Endothelial cell of umbilical vein (primary cell): ENCODE measurements at regions not wholly inside any gene's neighbourhood (a gene's known extent, or its start where the extent isn't known, plus 50 kb on each side); places are given as distances from the start of the nearest gene placed in this dataset.

Experiments used
- BruUV-seq: library from RNA; stranded (reverse); fragments of 400-500 nt; replicated peaks from 2 replicates; lab custom pipeline; 2021; lab: Mats Ljungman, UMichigan
- CTCF ChIA-PET: fragments of 300-600, 350-600 bp; sonication (Branson Sonifier 250); formaldehyde crosslinking; loops from one replicate; lab custom pipeline; 2021; ENCODE audit warnings: antibody characterized with exemption, inconsistent platforms; lab: Charles Lee
- POLR2A ChIA-PET: fragments of 300-600, 350-600 bp; sonication (Branson Sonifier 250); formaldehyde crosslinking; loops from one replicate; lab custom pipeline; 2021; ENCODE audit warnings: antibody characterized with exemption, inconsistent platforms; lab: Charles Lee
- DNase-seq: peaks from one replicate; pipeline ENCODE4 v3.0.0-alpha.2; 2011; ENCODE audit warnings: low read depth, low spot score
- FAIRE-seq: peaks from 2 replicates; lab custom pipeline; 2011; peaks lifted over from hg19 to GRCh38; lab: Jason Lieb, UNC
- H2AFZ ChIP-seq: 2 replicates; pipeline ENCODE4 v1.6.0; 2012; ENCODE audit warnings: low read depth, low read length, control low read depth, inconsistent platforms
- H3K27ac ChIP-seq: 2 replicates; pipeline ENCODE4 v1.5.1; 2011; ENCODE audit warnings: low read depth, mild to moderate bottlenecking, control low read depth, low read length, moderate library complexity; ENCODE audit not compliant: insufficient read depth
- H3K27me3 ChIP-seq, 2 experiments: 2 replicates each; pipeline versions ENCODE4 v1.6.0 to v1.6.1; 2011; ENCODE audit warnings: low read length in 2 of 2, mixed read lengths in 1 of 2; ENCODE audit not compliant: control insufficient read depth in 2 of 2, insufficient read depth in 2 of 2
- H3K36me3 ChIP-seq, 2 experiments: 2 replicates in 1 of 2; 3 replicates in 1 of 2; pipeline ENCODE4 v1.5.1; 2011; ENCODE audit warnings: low read length in 2 of 2, mild to moderate bottlenecking in 1 of 2, moderate library complexity in 1 of 2; ENCODE audit not compliant: control insufficient read depth in 2 of 2, insufficient read depth in 2 of 2; ENCODE audit errors: extremely low read depth in 1 of 2
- H3K4me1 ChIP-seq: 3 replicates; pipeline ENCODE4 v1.5.1; 2011; ENCODE audit warnings: mild to moderate bottlenecking, low read length; ENCODE audit not compliant: control insufficient read depth, insufficient read depth; ENCODE audit errors: extremely low read depth
- H3K4me2 ChIP-seq: 2 replicates; pipeline ENCODE4 v1.6.1; 2011; ENCODE audit warnings: low read length, control low read depth, mixed read lengths; ENCODE audit not compliant: insufficient read depth
- H3K4me3 ChIP-seq, 3 experiments: fragments of 200-600 bp in 1 of 3; sonication (generic), shearing (Covaris generic) in 1 of 3; replicated peaks in 1 of 3; 2 replicates each; pipeline ENCODE4 v1.5.1; 2011 to 2016; ENCODE audit warnings: control low read depth in 3 of 3, low read length in 3 of 3, mild to moderate bottlenecking in 2 of 3, inconsistent platforms in 1 of 3, low read depth in 1 of 3, moderate library complexity in 1 of 3; ENCODE audit not compliant: insufficient read depth in 1 of 3
- H3K79me2 ChIP-seq: 2 replicates; pipeline ENCODE4 v1.6.0; 2012; ENCODE audit warnings: low read length, inconsistent platforms; ENCODE audit not compliant: control insufficient read depth, insufficient read depth
- H3K9ac ChIP-seq: replicated peaks from 2 replicates; pipeline ENCODE3; 2011; ENCODE audit warnings: low read length, control low read depth; ENCODE audit not compliant: insufficient read depth; ENCODE audit errors: extremely low read depth
- H3K9me1 ChIP-seq: replicated peaks from 3 replicates; pipeline ENCODE4 v1.6.0; 2011; ENCODE audit warnings: mild to moderate bottlenecking, low read length; ENCODE audit not compliant: control insufficient read depth, insufficient read depth; ENCODE audit errors: extremely low read depth
- H3K9me3 ChIP-seq: replicated peaks from 2 replicates; pipeline ENCODE4 v1.5.1; 2012; ENCODE audit warnings: low read length, inconsistent platforms; ENCODE audit not compliant: control insufficient read depth, insufficient read depth
- H4K20me1 ChIP-seq: replicated peaks from 2 replicates; pipeline ENCODE3; 2011; ENCODE audit warnings: mild to moderate bottlenecking, low read length; ENCODE audit not compliant: control insufficient read depth, insufficient read depth; ENCODE audit errors: extremely low read depth
- EZH2 ChIP-seq: IDR thresholded peaks from 2 replicates; pipeline ENCODE4 v1.6.1; 2012; ENCODE audit warnings: borderline replicate concordance, low read depth, mild to moderate bottlenecking, moderate library complexity, low read length, inconsistent platforms; ENCODE audit not compliant: severe bottlenecking
- FOS ChIP-seq: IDR thresholded peaks from 2 replicates; pipeline ENCODE4 v1.6.1; 2011; ENCODE audit warnings: mild to moderate bottlenecking, low read length, moderate library complexity, borderline replicate concordance; ENCODE audit not compliant: insufficient read depth
- GATA2 ChIP-seq: IDR thresholded peaks from 2 replicates; pipeline ENCODE4 v1.7.0; 2011; ENCODE audit warnings: low read depth, mild to moderate bottlenecking, moderate library complexity, mixed read lengths, low read length; ENCODE audit not compliant: insufficient read length, insufficient read depth
- JUN ChIP-seq: IDR thresholded peaks from 2 replicates; pipeline ENCODE4 v1.6.1; 2011; ENCODE audit warnings: borderline replicate concordance, low read depth; ENCODE audit not compliant: insufficient read length, insufficient read depth
- MYC ChIP-seq: IDR thresholded peaks from one replicate; pipeline ENCODE4 v1.6.1; 2011; ENCODE audit warnings: mild to moderate bottlenecking, low read depth, low read length
- POLR2A ChIP-seq: IDR thresholded peaks from 2 replicates; pipeline ENCODE4 v1.6.1; 2012; ENCODE audit warnings: low read depth, mild to moderate bottlenecking, control low read depth, low read length
- POLR2AphosphoS5 ChIP-seq: IDR thresholded peaks from 2 replicates; pipeline ENCODE4 v1.6.1; 2012; ENCODE audit warnings: low read depth, mild to moderate bottlenecking, control low read depth, low read length, moderate library complexity; ENCODE audit not compliant: insufficient read depth
- dilution Hi-C: fragments of 300-500 bp; cut with MboI; formaldehyde crosslinking; loops from one replicate; pipeline ENCODE4 v1.15.0; 2019; ENCODE audit warnings: low sequenced_read_pairs; ENCODE audit not compliant: extremely low pct_ligation_motif_present
- intact Hi-C: fragments of 100-400 bp; cut with micrococcal nuclease; formaldehyde crosslinking; loops from one replicate; pipeline ENCODE4 v1.10.0; 2022
- TF ChIP-seq, protein P1 (sequence below), 2 donors: IDR thresholded peaks; 1 replicate in 1 of 2; 2 replicates in 1 of 2; pipeline ENCODE4 v1.5.1; 2011; ENCODE audit warnings: low read length in 2 of 2, mild to moderate bottlenecking in 2 of 2, moderate library complexity in 2 of 2, control low read depth in 1 of 2, inconsistent platforms in 1 of 2, low read depth in 1 of 2; ENCODE audit not compliant: insufficient read depth in 1 of 2; ENCODE audit errors: extremely low read depth in 1 of 2
- TF ChIP-seq, protein P2 (sequence below): IDR thresholded peaks from 2 replicates; pipeline ENCODE4 v1.6.1; 2011; ENCODE audit not compliant: insufficient read depth, insufficient read length

DNA sequence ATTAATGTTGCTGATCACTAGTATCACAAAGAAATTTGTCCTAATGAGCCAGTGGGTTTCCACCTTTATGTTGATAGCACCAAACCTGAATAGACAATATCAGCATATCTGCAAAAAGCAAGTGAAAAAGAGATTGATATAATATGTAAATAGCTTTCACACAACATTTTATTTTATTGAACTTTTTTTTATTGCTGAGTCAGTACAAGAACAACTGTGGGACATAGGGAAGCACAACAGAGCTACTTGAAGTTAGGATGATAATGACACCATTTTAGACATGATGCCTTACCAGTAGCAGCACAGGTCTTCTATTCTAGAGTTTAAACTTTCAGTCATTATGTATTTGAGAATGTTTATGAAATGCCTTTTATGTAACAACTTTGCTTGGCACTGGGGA lies 554.1 kb upstream of the SETBP1 start:
- no peaks in the 10 kb centered on the region for H3K9me3 ChIP-seq
- no peak overlapping the region for H3K4me2 ChIP-seq
- H3K9ac ChIP-seq, result no peak overlapping the region
- no peak for FAIRE-seq
- H3K27me3 ChIP-seq, result no peaks in the 10 kb centered on the region
- no peaks in the 10 kb centered on the region for H4K20me1 ChIP-seq
- no peak for DNase-seq
- H2AFZ ChIP-seq, result no peak overlapping the region
- dilution Hi-C loops, result no loop called here
- no peak overlapping the region for H3K4me3 ChIP-seq
- no peaks in the 10 kb centered on the region for H3K36me3 ChIP-seq
- intact Hi-C loops, result loop anchor here (10.0 kb wide), 1 partner anchor 502 kb away; no protein-coding TSS in a partner anchor
- CTCF ChIA-PET, result no interaction called here
- no peaks in the 10 kb centered on the region for H3K9me1 ChIP-seq
- TF ChIP-seq, protein P1, sequence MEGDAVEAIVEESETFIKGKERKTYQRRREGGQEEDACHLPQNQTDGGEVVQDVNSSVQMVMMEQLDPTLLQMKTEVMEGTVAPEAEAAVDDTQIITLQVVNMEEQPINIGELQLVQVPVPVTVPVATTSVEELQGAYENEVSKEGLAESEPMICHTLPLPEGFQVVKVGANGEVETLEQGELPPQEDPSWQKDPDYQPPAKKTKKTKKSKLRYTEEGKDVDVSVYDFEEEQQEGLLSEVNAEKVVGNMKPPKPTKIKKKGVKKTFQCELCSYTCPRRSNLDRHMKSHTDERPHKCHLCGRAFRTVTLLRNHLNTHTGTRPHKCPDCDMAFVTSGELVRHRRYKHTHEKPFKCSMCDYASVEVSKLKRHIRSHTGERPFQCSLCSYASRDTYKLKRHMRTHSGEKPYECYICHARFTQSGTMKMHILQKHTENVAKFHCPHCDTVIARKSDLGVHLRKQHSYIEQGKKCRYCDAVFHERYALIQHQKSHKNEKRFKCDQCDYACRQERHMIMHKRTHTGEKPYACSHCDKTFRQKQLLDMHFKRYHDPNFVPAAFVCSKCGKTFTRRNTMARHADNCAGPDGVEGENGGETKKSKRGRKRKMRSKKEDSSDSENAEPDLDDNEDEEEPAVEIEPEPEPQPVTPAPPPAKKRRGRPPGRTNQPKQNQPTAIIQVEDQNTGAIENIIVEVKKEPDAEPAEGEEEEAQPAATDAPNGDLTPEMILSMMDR (IDR thresholded peaks at IDR 0.05; ENCODE audit: extremely low read depth in 1 of 2, insufficient read depth in 1 of 2, low read depth in 1 of 2, low read length in 2 of 2), result no peak
- TF ChIP-seq JUN (no peak), EZH2 (no peak), FOS (no peak), GATA2 (no peak), POLR2AphosphoS5 (no peak), MYC (no peak), POLR2A (no peak)
- TF ChIP-seq, protein P2, sequence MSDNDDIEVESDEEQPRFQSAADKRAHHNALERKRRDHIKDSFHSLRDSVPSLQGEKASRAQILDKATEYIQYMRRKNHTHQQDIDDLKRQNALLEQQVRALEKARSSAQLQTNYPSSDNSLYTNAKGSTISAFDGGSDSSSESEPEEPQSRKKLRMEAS, result no peak
- H3K4me1 ChIP-seq, result peaks cover 11% of the 10 kb centered on the region
- POLR2A ChIA-PET, result no interaction called here
- H3K79me2 ChIP-seq, result no peaks in the 10 kb centered on the region
- BruUV-seq, result no TSS peak
- no peak overlapping the region for H3K27ac ChIP-seq
